HFFc6 (cell line): ENCODE measurements at regions not wholly inside any gene's neighbourhood (a gene's known extent, or its start where the extent isn't known, plus 50 kb on each side); places are given as distances from the start of the nearest gene placed in this dataset.

Experiments
- DNase-seq: peaks from one replicate; pipeline ENCODE4 v3.0.0-alpha.2; 2018
- H3K27ac Mint-ChIP-seq: 2 replicates; pipeline ENCODE4 v1.8.0; 2020; ENCODE audit warnings: mild to moderate bottlenecking, mixed read lengths
- H3K27me3 Mint-ChIP-seq: 2 replicates; pipeline ENCODE4 v1.8.0; 2021; ENCODE audit warnings: mild to moderate bottlenecking, moderate library complexity, mixed read lengths; ENCODE audit not compliant: insufficient read depth
- H3K36me3 Mint-ChIP-seq: 2 replicates; pipeline ENCODE4 v1.8.0; 2021; ENCODE audit warnings: low read depth, mixed read lengths
- H3K4me1 Mint-ChIP-seq: 2 replicates; pipeline ENCODE4 v1.8.0; 2020; ENCODE audit warnings: low read depth, mixed read lengths
- H3K4me3 Mint-ChIP-seq: 2 replicates; pipeline ENCODE4 v1.8.0; 2020; ENCODE audit warnings: mild to moderate bottlenecking, moderate library complexity, mixed read lengths
- H3K9me3 Mint-ChIP-seq: 2 replicates; pipeline ENCODE4 v1.8.0; 2020; ENCODE audit warnings: mild to moderate bottlenecking, mixed read lengths
- CTCF ChIP-seq: fragments of 200-600 bp; sonication (generic); IDR thresholded peaks from 2 replicates; pipeline ENCODE4 v1.5.0; 2021; ENCODE audit warnings: antibody characterized with exemption, mild to moderate bottlenecking

GRCh38 chr10:64477791-64478190 lies 956.6 kb downstream of the REEP3 start:
- Mint-ChIP-seq H3K4me3 (no peak overlapping the region), H3K9me3 (peaks cover 41% of the 10 kb centered on the region), H3K27ac (no peak overlapping the region), H3K27me3 (no peaks in the 10 kb centered on the region), H3K4me1 (no peaks in the 10 kb centered on the region), H3K36me3 (no peaks in the 10 kb centered on the region)
- DNase-seq = no peak
- TF ChIP-seq CTCF = no peak

- H3K36me3 Mint-ChIP-seq = 0 out of 2 replicates have a peak, but pooled peaks cover 4% of the 10 kb centered on the region
- H3K4me1 Mint-ChIP-seq = no peaks in the 10 kb centered on the region
- no peak overlapping the region for H3K4me3 Mint-ChIP-seq
- TF ChIP-seq CTCF = no peak
- H3K27ac Mint-ChIP-seq = no peak overlapping the region
- DNase-seq = no peak
- peaks cover 42% of the 10 kb centered on the region for H3K9me3 Mint-ChIP-seq
- H3K27me3 Mint-ChIP-seq = no peaks in the 10 kb centered on the region
Observed at GRCh38 chr10:64484811-64485330, 963.7 kb downstream of the REEP3 start.

- Mint-ChIP-seq H3K27me3 (peaks cover 2% of the 10 kb centered on the region; the same call in 1 of the 2 replicates), H3K36me3 (0 out of 2 replicates have a peak, but pooled peaks cover 4% of the 10 kb centered on the region), H3K4me1 (no peaks in the 10 kb centered on the region), H3K9me3 (peaks cover 43% of the 10 kb centered on the region), H3K27ac (no peak overlapping the region), H3K4me3 (no peak overlapping the region)
- DNase-seq = no peak
- no peak for TF ChIP-seq CTCF
Observed at GRCh38 chr10:64486149-64486548, 964.9 kb downstream of the REEP3 start.

- H3K4me3 Mint-ChIP-seq = no peak overlapping the region
- TF ChIP-seq CTCF = no peak
- H3K27ac Mint-ChIP-seq = no peak overlapping the region
Observed at GRCh38 chr10:64486901-64487300, 965.7 kb downstream of the REEP3 start.

GRCh38 chr10:64494901-64495300 lies 973.7 kb downstream of the REEP3 start:
- H3K4me1 Mint-ChIP-seq = no peaks in the 10 kb centered on the region
- H3K27me3 Mint-ChIP-seq = peaks cover 2% of the 10 kb centered on the region; the same call in 1 of the 2 replicates
- no peak for TF ChIP-seq CTCF
- peaks cover 29% of the 10 kb centered on the region for H3K9me3 Mint-ChIP-seq
- no peak overlapping the region for H3K27ac Mint-ChIP-seq
- no peaks in the 10 kb centered on the region for H3K36me3 Mint-ChIP-seq
- DNase-seq = no peak
- H3K4me3 Mint-ChIP-seq = no peak overlapping the region

More at GRCh38 chr10:64486901-64487300, 965.7 kb downstream of the REEP3 start:
- peaks cover 2% of the 10 kb centered on the region; the same call in 1 of the 2 replicates for H3K27me3 Mint-ChIP-seq
- H3K36me3 Mint-ChIP-seq = 0 out of 2 replicates have a peak, but pooled peaks cover 4% of the 10 kb centered on the region
- peaks cover 39% of the 10 kb centered on the region for H3K9me3 Mint-ChIP-seq
- H3K4me1 Mint-ChIP-seq = no peaks in the 10 kb centered on the region
- no peak for DNase-seq

GRCh38 chr10:64497306-64497705 lies 976.1 kb downstream of the REEP3 start:
- H3K4me3 Mint-ChIP-seq = no peak overlapping the region
- peaks cover 30% of the 10 kb centered on the region for H3K9me3 Mint-ChIP-seq
- no peak overlapping the region for H3K27ac Mint-ChIP-seq
- no peak for DNase-seq
- no peaks in the 10 kb centered on the region for H3K36me3 Mint-ChIP-seq
- H3K27me3 Mint-ChIP-seq = no peaks in the 10 kb centered on the region
- no peaks in the 10 kb centered on the region for H3K4me1 Mint-ChIP-seq
- no peak for TF ChIP-seq CTCF
